Osteocyte (in vitro differentiated cells): ENCODE measurements at regions not wholly inside any gene's neighbourhood (a gene's known extent, or its start where the extent isn't known, plus 50 kb on each side); places are given as distances from the start of the nearest gene placed in this dataset.
"Not testable (repeated sequence)": the region's sequence is repeated elsewhere in the genome, so short reads cannot be mapped to it uniquely, and the experiment has no call there.

Source experiments
- DNase-seq: peaks from one replicate; pipeline ENCODE4 v3.0.0; 2021; ENCODE audit warnings: mixed read lengths; ENCODE audit not compliant: unreplicated experiment; ENCODE audit errors: extremely low spot score
- H3K27ac Mint-ChIP-seq: one replicate; pipeline ENCODE4 v1.8.0; 2021; ENCODE audit warnings: mild to moderate bottlenecking, mixed read lengths; ENCODE audit not compliant: unreplicated experiment
- H3K27me3 Mint-ChIP-seq: one replicate; pipeline ENCODE4 v1.8.0; 2021; ENCODE audit warnings: mixed read lengths; ENCODE audit not compliant: unreplicated experiment
- H3K36me3 Mint-ChIP-seq: one replicate; pipeline ENCODE4 v1.8.0; 2021; ENCODE audit warnings: mixed read lengths; ENCODE audit not compliant: unreplicated experiment
- H3K4me1 Mint-ChIP-seq: one replicate; pipeline ENCODE4 v1.8.0; 2021; ENCODE audit warnings: mixed read lengths; ENCODE audit not compliant: unreplicated experiment
- H3K4me3 Mint-ChIP-seq: one replicate; pipeline ENCODE4 v1.8.0; 2021; ENCODE audit warnings: mild to moderate bottlenecking, moderate library complexity, mixed read lengths; ENCODE audit not compliant: unreplicated experiment
- H3K9me3 Mint-ChIP-seq: one replicate; pipeline ENCODE4 v1.8.0; 2021; ENCODE audit warnings: mixed read lengths; ENCODE audit not compliant: unreplicated experiment
- CTCF ChIP-seq: fragments of 200-600 bp; sonication (generic); IDR thresholded peaks from 2 replicates; pipeline ENCODE4 v1.5.0; 2021; ENCODE audit warnings: antibody characterized with exemption, mild to moderate bottlenecking, moderate library complexity

- Mint-ChIP-seq H3K4me3 (no peak overlapping the region), H3K4me1 (no peaks in the 10 kb centered on the region), H3K27ac (no peak overlapping the region), H3K27me3 (peaks cover 7% of the 10 kb centered on the region), H3K36me3 (no peaks in the 10 kb centered on the region), H3K9me3 (no peaks in the 10 kb centered on the region)
- DNase-seq: no peak
- no peak for TF ChIP-seq CTCF
These were observed 133.4 kb upstream of the PGR start for GRCh38 chr11:101262995-101263394.

GRCh38 chr11:101262258-101262657 lies 132.6 kb upstream of the PGR start:
- H3K4me1 Mint-ChIP-seq: no peaks in the 10 kb centered on the region
- TF ChIP-seq CTCF: no peak
- H3K36me3 Mint-ChIP-seq: no peaks in the 10 kb centered on the region
- peaks cover 7% of the 10 kb centered on the region for H3K27me3 Mint-ChIP-seq
- no peak for DNase-seq
- no peak overlapping the region for H3K4me3 Mint-ChIP-seq
- no peak overlapping the region for H3K27ac Mint-ChIP-seq
- no peaks in the 10 kb centered on the region for H3K9me3 Mint-ChIP-seq

GRCh38 chr11:101255036-101255435 lies 125.4 kb upstream of the PGR start:
- DNase-seq: no peak
- H3K36me3 Mint-ChIP-seq: no peaks in the 10 kb centered on the region
- no peaks in the 10 kb centered on the region for H3K4me1 Mint-ChIP-seq
- no peaks in the 10 kb centered on the region for H3K9me3 Mint-ChIP-seq
- H3K4me3 Mint-ChIP-seq: no peak overlapping the region
- H3K27me3 Mint-ChIP-seq: no peaks in the 10 kb centered on the region
- TF ChIP-seq CTCF: no peak
- no peak overlapping the region for H3K27ac Mint-ChIP-seq

GRCh38 chr11:101254037-101254436 lies 124.4 kb upstream of the PGR start:
- Mint-ChIP-seq H3K27ac (no peak overlapping the region), H3K4me3 (no peak overlapping the region), H3K9me3 (no peaks in the 10 kb centered on the region), H3K4me1 (no peaks in the 10 kb centered on the region), H3K36me3 (no peaks in the 10 kb centered on the region), H3K27me3 (no peaks in the 10 kb centered on the region)
- no peak for TF ChIP-seq CTCF
- no peak for DNase-seq

- H3K27me3 Mint-ChIP-seq, H3K4me3 Mint-ChIP-seq, H3K36me3 Mint-ChIP-seq, H3K9me3 Mint-ChIP-seq, H3K4me1 Mint-ChIP-seq, DNase-seq, H3K27ac Mint-ChIP-seq: not testable (repeated sequence)
These were observed 116.0 kb upstream of the PGR start for GRCh38 chr11:101245635-101246034.

GRCh38 chr11:101245081-101245480 lies 115.5 kb upstream of the PGR start:
- DNase-seq, H3K4me3 Mint-ChIP-seq, H3K27me3 Mint-ChIP-seq, H3K36me3 Mint-ChIP-seq, H3K9me3 Mint-ChIP-seq, H3K4me1 Mint-ChIP-seq, H3K27ac Mint-ChIP-seq: not testable (repeated sequence)
